SKM-1 (cell line): ENCODE measurements at regions not wholly inside any gene's neighbourhood (a gene's known extent, or its start where the extent isn't known, plus 50 kb on each side); places are given as distances from the start of the nearest gene placed in this dataset.
"Not testable (repeated sequence)": the region's sequence is repeated elsewhere in the genome, so short reads cannot be mapped to it uniquely, and the experiment has no call there.

Experiments
- DNase-seq: peaks from one replicate; lab custom pipeline; 2025; ENCODE audit not compliant: unreplicated experiment; lab: John Stamatoyannopoulos, UW

GRCh38 chr10:4398602-4399001 lies 427.4 kb upstream of the AKR1E2 start:
- DNase-seq = no peak

- DNase-seq = no peak
Measured at GRCh38 chr10:4397337-4397736, 428.7 kb upstream of the AKR1E2 start.

- no peak for DNase-seq
Measured at GRCh38 chr10:4396401-4397283, 429.4 kb upstream of the AKR1E2 start.

- no peak for DNase-seq
Measured at GRCh38 chr10:4395731-4396130, 430.3 kb upstream of the AKR1E2 start.

GRCh38 chr10:4394455-4394854 lies 431.6 kb upstream of the AKR1E2 start:
- not testable (repeated sequence) for DNase-seq

GRCh38 chr10:4391683-4392082 lies 434.3 kb upstream of the AKR1E2 start:
- no peak for DNase-seq

- no peak for DNase-seq
Measured at GRCh38 chr10:4390219-4390618, 435.8 kb upstream of the AKR1E2 start.

- no peak for DNase-seq
Measured at GRCh38 chr10:4385231-4385870, 440.7 kb upstream of the AKR1E2 start.

GRCh38 chr10:4384245-4384644 lies 441.8 kb upstream of the AKR1E2 start:
- DNase-seq = no peak

- no peak for DNase-seq
Measured at GRCh38 chr10:4383651-4384098, 442.3 kb upstream of the AKR1E2 start.

GRCh38 chr10:4382811-4383210 lies 443.2 kb upstream of the AKR1E2 start:
- DNase-seq = no peak

GRCh38 chr10:4373612-4374011 lies 452.4 kb upstream of the AKR1E2 start:
- no peak for DNase-seq

GRCh38 chr10:4373098-4373497 lies 452.9 kb upstream of the AKR1E2 start:
- DNase-seq = no peak

- DNase-seq = no peak
Measured at GRCh38 chr10:4372601-4373000, 453.4 kb upstream of the AKR1E2 start.

GRCh38 chr10:4371691-4372295 lies 454.2 kb upstream of the AKR1E2 start:
- no peak for DNase-seq

GRCh38 chr10:4370376-4370775 lies 455.6 kb upstream of the AKR1E2 start:
- no peak for DNase-seq

- no peak for DNase-seq
Measured at GRCh38 chr10:4361581-4361980, 464.4 kb upstream of the AKR1E2 start.

GRCh38 chr10:4359003-4359402 lies 467.0 kb upstream of the AKR1E2 start:
- DNase-seq = no peak

GRCh38 chr10:4357911-4358310 lies 468.1 kb upstream of the AKR1E2 start:
- no peak for DNase-seq

- no peak for DNase-seq
Measured at GRCh38 chr10:4355350-4355749, 470.7 kb upstream of the AKR1E2 start.

GRCh38 chr10:4354382-4354812 lies 471.6 kb upstream of the AKR1E2 start:
- DNase-seq = no peak

GRCh38 chr10:4353964-4354363 lies 472.0 kb upstream of the AKR1E2 start:
- no peak for DNase-seq
